Loucy (cell line): ENCODE measurements at regions not wholly inside any gene's neighbourhood (a gene's known extent, or its start where the extent isn't known, plus 50 kb on each side); places are given as distances from the start of the nearest gene placed in this dataset.
"Not testable (repeated sequence)": the region's sequence is repeated elsewhere in the genome, so short reads cannot be mapped to it uniquely, and the experiment has no call there.

ENCODE experiments used
- H2AFZ ChIP-seq: fragments of 200-600 bp; sonication (generic); 2 replicates; pipeline ENCODE4 v1.6.0; 2016; ENCODE audit warnings: antibody characterized with exemption, mild to moderate bottlenecking, low read length, moderate library complexity
- H3F3A ChIP-seq: fragments of 200-600 bp; 2 replicates; pipeline ENCODE4 v1.6.0; 2016; ENCODE audit warnings: antibody characterized with exemption, low read depth, mild to moderate bottlenecking
- H3K27me3 ChIP-seq: fragments of 200-600 bp; sonication (generic); 2 replicates; pipeline ENCODE4 v1.6.1; 2014; ENCODE audit warnings: low read length, mild to moderate bottlenecking; ENCODE audit not compliant: insufficient read depth, poor library complexity, severe bottlenecking
- H3K36me3 ChIP-seq: fragments of 200-600 bp; sonication (generic); 2 replicates; pipeline ENCODE4 v1.6.1; 2016; ENCODE audit warnings: low read length; ENCODE audit not compliant: insufficient read depth
- H3K4me1 ChIP-seq: fragments of 200-600 bp; sonication (generic); 2 replicates; pipeline ENCODE4 v1.5.1; 2014; ENCODE audit warnings: low read length, mild to moderate bottlenecking; ENCODE audit not compliant: insufficient read depth, poor library complexity, severe bottlenecking
- H3K4me2 ChIP-seq: fragments of 200-600 bp; sonication (generic); 2 replicates; pipeline ENCODE4 v1.6.0; 2014; ENCODE audit warnings: antibody characterized with exemption, low read length, low read depth, mild to moderate bottlenecking; ENCODE audit not compliant: poor library complexity, severe bottlenecking
- H3K4me3 ChIP-seq: fragments of 200-600 bp; sonication (generic); 2 replicates; pipeline ENCODE4 v1.5.1; 2014; ENCODE audit warnings: low read length, mild to moderate bottlenecking, mixed read lengths; ENCODE audit not compliant: poor library complexity, severe bottlenecking
- H3K79me2 ChIP-seq: fragments of 200-600 bp; sonication (generic); 2 replicates; pipeline ENCODE4 v1.6.1; 2014; ENCODE audit warnings: low read length; ENCODE audit not compliant: insufficient read depth
- H3K9ac ChIP-seq: fragments of 200-600 bp; sonication (generic); 2 replicates; pipeline ENCODE4 v1.6.0; 2014; ENCODE audit warnings: mild to moderate bottlenecking, low read depth, low read length, moderate library complexity; ENCODE audit not compliant: poor library complexity, severe bottlenecking
- H3K9me2 ChIP-seq: fragments of 200-600 bp; sonication (generic); replicated peaks from 2 replicates; pipeline ENCODE4 v1.6.1; 2016; ENCODE audit warnings: low read depth, low read length, mixed read lengths
- H3K9me3 ChIP-seq: fragments of 200-600 bp; sonication (generic); 2 replicates; pipeline ENCODE4 v1.6.1; 2014; ENCODE audit warnings: mild to moderate bottlenecking, antibody characterized with exemption, low read length, low read depth; ENCODE audit not compliant: insufficient read depth
- H4K20me1 ChIP-seq: fragments of 200-600 bp; sonication (generic); 2 replicates; pipeline ENCODE4 v1.6.0; 2014; ENCODE audit warnings: antibody characterized with exemption, low read length, mild to moderate bottlenecking; ENCODE audit not compliant: insufficient read depth, poor library complexity, severe bottlenecking
- CTCF ChIP-seq: fragments of 200-600 bp; sonication (generic); conservative IDR thresholded peaks from 2 replicates; pipeline ENCODE4 v1.5.1; 2014; ENCODE audit warnings: mild to moderate bottlenecking, antibody characterized with exemption, low read length
- EZH2phosphoT487 ChIP-seq: fragments of 200-600 bp; IDR thresholded peaks from 2 replicates; pipeline ENCODE4 v1.6.1; 2018; ENCODE audit warnings: antibody characterized with exemption, mild to moderate bottlenecking, moderate library complexity, borderline replicate concordance

GRCh38 chr12:96085475-96085874 is 50.1 kb upstream of the LTA4H start:
- H3K9me2 ChIP-seq = no peaks in the 10 kb centered on the region
- no peak overlapping the region for H2AFZ ChIP-seq
- no peak overlapping the region for H3K9ac ChIP-seq
- TF ChIP-seq CTCF = no peak
- no peak for TF ChIP-seq EZH2phosphoT487
- no peaks in the 10 kb centered on the region for H4K20me1 ChIP-seq
- no peaks in the 10 kb centered on the region for H3K79me2 ChIP-seq
- peaks cover 5% of the 10 kb centered on the region; the same call in 1 of the 2 replicates for H3K9me3 ChIP-seq
- H3K27me3 ChIP-seq = no peaks in the 10 kb centered on the region
- no peaks in the 10 kb centered on the region for H3K4me1 ChIP-seq
- no peaks in the 10 kb centered on the region for H3F3A ChIP-seq
- no peak overlapping the region for H3K4me2 ChIP-seq
- no peaks in the 10 kb centered on the region for H3K36me3 ChIP-seq
- no peak overlapping the region for H3K4me3 ChIP-seq

DNA sequence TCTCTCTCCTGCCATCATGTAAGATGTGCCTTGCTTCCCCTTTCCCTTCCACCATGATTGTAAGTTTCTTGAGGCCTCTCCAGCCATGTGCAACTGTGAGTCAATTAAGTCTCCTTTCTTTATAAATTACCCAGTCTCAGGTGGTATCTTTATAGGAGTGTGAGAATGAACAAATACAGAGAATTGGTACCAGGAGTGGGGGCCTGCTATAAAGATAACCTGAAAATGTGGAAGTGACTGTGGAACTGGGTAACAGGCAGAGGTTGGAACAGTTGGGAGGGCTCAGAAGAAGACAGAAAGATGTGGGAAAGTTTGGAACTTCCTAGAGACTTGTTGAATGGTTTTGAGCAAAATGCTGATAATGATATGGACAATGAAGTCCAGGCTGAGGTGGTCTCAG is 50.8 kb upstream of the LTA4H start:
- H3K4me2 ChIP-seq, H3K9me2 ChIP-seq: not testable (repeated sequence)

GRCh38 chr12:96091833-96092232 is 56.4 kb upstream of the LTA4H start:
- H3K4me3 ChIP-seq = no peak overlapping the region
- H2AFZ ChIP-seq = no peak overlapping the region
- H4K20me1 ChIP-seq = no peaks in the 10 kb centered on the region
- no peak overlapping the region for H3K9ac ChIP-seq
- peaks cover 21% of the 10 kb centered on the region for H3K4me1 ChIP-seq
- no peaks in the 10 kb centered on the region for H3K36me3 ChIP-seq
- TF ChIP-seq CTCF = peak; percentile 26; the same call in 1 of the 2 replicates
- no peak for TF ChIP-seq EZH2phosphoT487
- no peak overlapping the region for H3K4me2 ChIP-seq
- no peaks in the 10 kb centered on the region for H3K27me3 ChIP-seq
- no peaks in the 10 kb centered on the region for H3K9me2 ChIP-seq
- H3K79me2 ChIP-seq = no peaks in the 10 kb centered on the region
- peaks cover 5% of the 10 kb centered on the region; the same call in 1 of the 2 replicates for H3K9me3 ChIP-seq
- no peaks in the 10 kb centered on the region for H3F3A ChIP-seq

More for the DNA sequence above, 50.8 kb upstream of the LTA4H start:
- H3K27me3 ChIP-seq, H3K4me3 ChIP-seq, H4K20me1 ChIP-seq, H3F3A ChIP-seq, H3K4me1 ChIP-seq, H3K9me3 ChIP-seq, H2AFZ ChIP-seq, H3K79me2 ChIP-seq, H3K36me3 ChIP-seq, H3K9ac ChIP-seq: not testable (repeated sequence)

- Histone ChIP-seq H3K9me3 (peaks cover 5% of the 10 kb centered on the region; the same call in 1 of the 2 replicates), H3K4me2 (peak overlapping the region; percentile 51), H3K36me3 (no peaks in the 10 kb centered on the region), H2AFZ (0 out of 2 replicates have a peak overlapping the region, but pooled peaks have one; percentile 56), H4K20me1 (no peaks in the 10 kb centered on the region), H3K4me1 (peaks cover 24% of the 10 kb centered on the region), H3K79me2 (no peaks in the 10 kb centered on the region), H3K27me3 (no peaks in the 10 kb centered on the region), H3K9me2 (no peaks in the 10 kb centered on the region), H3K9ac (peak overlapping the region; percentile 32), H3F3A (no peaks in the 10 kb centered on the region), H3K4me3 (no peak overlapping the region)
- TF ChIP-seq CTCF (no peak), EZH2phosphoT487 (no peak)
These were observed 58.3 kb upstream of the LTA4H start for GRCh38 chr12:96093543-96094196.
